ENCODE measurements at regions not wholly inside any gene's neighbourhood (a gene's known extent, or its start where the extent isn't known, plus 50 kb on each side); places are given as distances from the start of the nearest gene placed in this dataset.

GRCh38 chr1:239675735-239676134 is 289.4 kb downstream of the CHRM3 start:
- FAIRE-seq (no peak), DNase-seq (ENCODE audit: insufficient read length, low spot score) (no peak)

GRCh38 chr1:239676522-239677273 is 290.3 kb downstream of the CHRM3 start:
- FAIRE-seq (no peak), DNase-seq (ENCODE audit: insufficient read length, low spot score) (no peak)

- DNase-seq (ENCODE audit: insufficient read length, low spot score) (no peak), FAIRE-seq (no peak)
Measured at GRCh38 chr1:239677362-239677761, 291.0 kb downstream of the CHRM3 start.

GRCh38 chr1:239678181-239678580 is 291.8 kb downstream of the CHRM3 start:
- no peak for FAIRE-seq

GRCh38 chr1:239682046-239682445 is 295.7 kb downstream of the CHRM3 start:
- no peak for FAIRE-seq
- DNase-seq (ENCODE audit: insufficient read length, low spot score), result no peak

More at GRCh38 chr1:239678181-239678580, 291.8 kb downstream of the CHRM3 start:
- no peak for DNase-seq (ENCODE audit: insufficient read length, low spot score)

GRCh38 chr1:239682960-239683359 is 296.6 kb downstream of the CHRM3 start:
- no peak for FAIRE-seq
- DNase-seq (ENCODE audit: insufficient read length, low spot score), result no peak

GRCh38 chr1:239686386-239686785 is 300.0 kb downstream of the CHRM3 start:
- no peak for DNase-seq (ENCODE audit: insufficient read length, low spot score)
- no peak for FAIRE-seq

GRCh38 chr1:239696317-239696716 is 309.9 kb downstream of the CHRM3 start:
- DNase-seq (ENCODE audit: insufficient read length, low spot score) (no peak), FAIRE-seq (no peak)

GRCh38 chr1:239700667-239701066 is 314.3 kb downstream of the CHRM3 start:
- DNase-seq (ENCODE audit: insufficient read length, low spot score) (no peak), FAIRE-seq (no peak)

- FAIRE-seq (no peak), DNase-seq (ENCODE audit: insufficient read length, low spot score) (no peak)
Measured at GRCh38 chr1:239703075-239703474, 316.7 kb downstream of the CHRM3 start.

GRCh38 chr1:239706245-239706892 is 320.0 kb downstream of the CHRM3 start:
- no peak for DNase-seq (ENCODE audit: insufficient read length, low spot score)
- no peak for FAIRE-seq

- FAIRE-seq (no peak), DNase-seq (ENCODE audit: insufficient read length, low spot score) (no peak)
Measured at GRCh38 chr1:239707615-239708014, 321.2 kb downstream of the CHRM3 start.

- DNase-seq (ENCODE audit: insufficient read length, low spot score) (no peak), FAIRE-seq (no peak)
Measured at GRCh38 chr1:239708622-239709021, 322.3 kb downstream of the CHRM3 start.

- FAIRE-seq (no peak), DNase-seq (ENCODE audit: insufficient read length, low spot score) (no peak)
Measured at GRCh38 chr1:239711768-239712167, 325.4 kb downstream of the CHRM3 start.

GRCh38 chr1:239717097-239717917 is 330.9 kb downstream of the CHRM3 start:
- DNase-seq (ENCODE audit: insufficient read length, low spot score) (no peak), FAIRE-seq (no peak)

- no peak for DNase-seq (ENCODE audit: insufficient read length, low spot score)
- FAIRE-seq, result no peak
Measured at GRCh38 chr1:239717918-239718184, 331.5 kb downstream of the CHRM3 start.

GRCh38 chr1:239718571-239718970 is 332.2 kb downstream of the CHRM3 start:
- FAIRE-seq (no peak), DNase-seq (ENCODE audit: insufficient read length, low spot score) (no peak)

GRCh38 chr1:239718997-239719628 is 332.7 kb downstream of the CHRM3 start:
- FAIRE-seq (no peak), DNase-seq (ENCODE audit: insufficient read length, low spot score) (no peak)

GRCh38 chr1:239719642-239720258 is 333.4 kb downstream of the CHRM3 start:
- FAIRE-seq, result no peak
- no peak for DNase-seq (ENCODE audit: insufficient read length, low spot score)

- no peak for DNase-seq (ENCODE audit: insufficient read length, low spot score)
- no peak for FAIRE-seq
Measured at GRCh38 chr1:239722035-239722434, 335.7 kb downstream of the CHRM3 start.
